GM12875 (cell line): ENCODE measurements at regions not wholly inside any gene's neighbourhood (a gene's known extent, or its start where the extent isn't known, plus 50 kb on each side); places are given as distances from the start of the nearest gene placed in this dataset.

ENCODE experiments used
- H3K4me3 ChIP-seq: one replicate; pipeline ENCODE4 v1.5.1; 2011; ENCODE audit warnings: low read depth, low read length, control low read depth
- CTCF ChIP-seq: IDR thresholded peaks from 2 replicates; pipeline ENCODE4 v1.5.1; 2011; ENCODE audit warnings: low read depth, mild to moderate bottlenecking, control low read depth, inconsistent platforms, low read length, moderate library complexity, borderline replicate concordance; ENCODE audit not compliant: insufficient read depth

GRCh38 chr3:109963831-109964230 is 626.5 kb upstream of the DPPA4 start:
- TF ChIP-seq CTCF = no peak
- H3K4me3 ChIP-seq = no peak overlapping the region

- no peak for TF ChIP-seq CTCF
- no peak overlapping the region for H3K4me3 ChIP-seq
Measured at GRCh38 chr3:109973733-109974132, 636.4 kb upstream of the DPPA4 start.

GRCh38 chr3:109977897-109978296 is 640.6 kb upstream of the DPPA4 start:
- no peak overlapping the region for H3K4me3 ChIP-seq
- TF ChIP-seq CTCF = no peak

GRCh38 chr3:109982201-109982600 is 644.9 kb upstream of the DPPA4 start:
- H3K4me3 ChIP-seq = no peak overlapping the region
- TF ChIP-seq CTCF = no peak

GRCh38 chr3:109984976-109985375 is 647.6 kb upstream of the DPPA4 start:
- H3K4me3 ChIP-seq = no peak overlapping the region
- TF ChIP-seq CTCF = no peak

- TF ChIP-seq CTCF = no peak
- no peak overlapping the region for H3K4me3 ChIP-seq
Measured at GRCh38 chr3:109985943-109986555, 648.7 kb upstream of the DPPA4 start.

GRCh38 chr3:109994853-109995252 is 657.5 kb upstream of the DPPA4 start:
- H3K4me3 ChIP-seq = no peak overlapping the region
- TF ChIP-seq CTCF = no peak
